ENCODE measurements at regions not wholly inside any gene's neighbourhood (a gene's known extent, or its start where the extent isn't known, plus 50 kb on each side); places are given as distances from the start of the nearest gene placed in this dataset.

DNA sequence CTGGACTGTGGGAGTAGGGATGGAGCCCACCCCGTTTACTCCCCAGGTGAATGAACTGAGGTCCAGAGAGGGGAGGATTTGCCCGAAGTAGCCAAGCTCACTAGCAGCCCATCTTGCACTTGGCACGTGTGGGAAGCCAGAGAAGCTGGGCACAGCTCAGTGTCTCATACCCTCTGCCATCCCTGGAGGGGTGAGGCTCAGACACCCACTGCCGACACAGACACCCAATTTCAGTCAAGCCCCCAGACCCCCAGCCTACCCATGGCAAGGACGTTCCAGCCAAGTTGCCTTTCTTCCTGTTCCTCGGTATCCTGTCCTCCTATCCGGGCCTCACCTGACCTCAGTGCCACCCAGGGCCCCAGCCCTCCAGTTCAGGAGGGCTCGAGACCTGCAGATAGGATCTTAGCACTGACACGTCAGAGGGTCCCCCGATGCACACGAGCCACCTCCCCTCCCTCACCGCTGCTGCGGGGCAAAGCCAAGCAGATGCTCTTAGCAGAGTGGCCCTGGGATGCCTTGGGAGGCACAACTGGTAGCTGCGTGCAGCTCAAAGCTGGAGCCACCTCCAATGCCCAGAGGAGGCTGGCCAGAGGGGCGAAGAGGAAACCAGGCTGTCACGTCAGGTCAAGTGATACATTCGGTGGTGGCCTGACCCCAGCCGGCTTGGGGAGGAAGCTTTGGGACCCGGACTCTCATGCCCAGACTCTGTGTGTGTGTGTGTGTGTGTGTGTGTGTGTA, 90.4 kb upstream of the TNRC6C start:
- Histone ChIP-seq H4K20me1 (ENCODE audit: insufficient read depth, low read length) (no peaks in the 10 kb centered on the region), H3K4me3 (replicated peaks in 1 of 3; ENCODE audit: insufficient read depth in 1 of 3, low read depth in 2 of 3, low read length in 3 of 3) (no peak overlapping the region), H3K27ac (ENCODE audit: extremely low read length, insufficient read depth, low read length) (no peak overlapping the region), H3K27me3 (ENCODE audit: control insufficient read depth in 1 of 2, insufficient read depth in 2 of 2, low read length in 2 of 2) (peaks cover 24 to 90% of the 10 kb centered on the region in 2 experiments), H3K79me2 (ENCODE audit: insufficient read depth, low read length) (no peaks in the 10 kb centered on the region), H3K9me3 (ENCODE audit: low read length) (no peaks in the 10 kb centered on the region), H3K4me1 (ENCODE audit: insufficient read depth, low read length) (0 out of 2 replicates have a peak, but pooled peaks cover 11% of the 10 kb centered on the region), H3K9ac (ENCODE audit: insufficient read depth, low read depth, low read length) (no peak overlapping the region), H3K36me3 (replicated peaks in 1 of 2; ENCODE audit: control insufficient read depth in 1 of 2, insufficient read depth in 2 of 2, low read length in 2 of 2) (no peaks in the 10 kb centered on the region), H3K4me2 (ENCODE audit: low read depth, low read length) (no peak overlapping the region), H2AFZ (ENCODE audit: low read length) (no peak overlapping the region)
- ATAC-seq, result no peak
- 4% methylated on average over 16 of the region's 19 CpGs for WGBS (ENCODE audit: low lambda C conversion rate)
- no peak for DNase-seq (ENCODE audit: low spot score)
- intact Hi-C loops (cut with micrococcal nuclease; ENCODE audit: unreplicated experiment), result no loop called here
- no peak for FAIRE-seq
- ChIA-PET POLR2A (no interaction called here), CTCF (ENCODE audit: low intra/inter-chr PET ratio, low total read pairs) (no interaction called here)
- BruUV-seq (replicated peaks), result no TSS peak
- in situ Hi-C loops (cut with HindIII; ENCODE audit: extremely low pct_ligation_motif_present, low pct_unique_long_range_greater_than_20kb), result no loop called here
- TF ChIP-seq ZHX1 (CRISPR knock-in tag; IDR thresholded peaks at IDR 0.05; ENCODE audit: low read depth) (no peak), ZNF121 (CRISPR knock-in tag; IDR thresholded peaks at IDR 0.05) (no peak), KDM4B (CRISPR knock-in tag; IDR thresholded peaks at IDR 0.05) (no peak), GMEB2 (CRISPR knock-in tag; IDR thresholded peaks at IDR 0.05; ENCODE audit: low read depth) (no peak), MEIS1 (CRISPR knock-in tag; IDR thresholded peaks at IDR 0.05; ENCODE audit: borderline replicate concordance) (no peak), ZNF674 (CRISPR knock-in tag; IDR thresholded peaks at IDR 0.05; ENCODE audit: low read depth) (no peak), SMYD3 (CRISPR knock-in tag; IDR thresholded peaks at IDR 0.05) (no peak), SOX6 (IDR thresholded peaks at IDR 0.05) (no peak), SOX6 (CRISPR knock-in tag; IDR thresholded peaks at IDR 0.05) (no peak), ZFP36L2 (CRISPR knock-in tag; IDR thresholded peaks at IDR 0.05) (no peak), NFATC3 (CRISPR knock-in tag; IDR thresholded peaks at IDR 0.05) (no peak), MBD4 (IDR thresholded peaks at IDR 0.05; ENCODE audit: borderline replicate concordance, low read length) (no peak)
- TF ChIP-seq, protein P1, sequence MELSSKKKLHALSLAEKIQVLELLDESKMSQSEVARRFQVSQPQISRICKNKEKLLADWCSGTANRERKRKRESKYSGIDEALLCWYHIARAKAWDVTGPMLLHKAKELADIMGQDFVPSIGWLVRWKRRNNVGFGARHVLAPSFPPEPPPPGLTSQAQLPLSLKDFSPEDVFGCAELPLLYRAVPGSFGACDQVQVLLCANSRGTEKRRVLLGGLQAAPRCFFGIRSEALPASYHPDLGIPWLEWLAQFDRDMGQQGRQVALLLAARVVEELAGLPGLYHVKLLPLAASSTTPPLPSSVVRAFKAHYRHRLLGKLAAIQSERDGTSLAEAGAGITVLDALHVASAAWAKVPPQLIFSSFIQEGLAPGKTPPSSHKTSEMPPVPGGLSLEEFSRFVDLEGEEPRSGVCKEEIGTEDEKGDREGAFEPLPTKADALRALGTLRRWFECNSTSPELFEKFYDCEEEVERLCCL (CRISPR knock-in tag; IDR thresholded peaks at IDR 0.05; ENCODE audit: borderline replicate concordance), result no peak

All from HepG2 (cell line).